GM12878 (cell line): ENCODE measurements at regions not wholly inside any gene's neighbourhood (a gene's known extent, or its start where the extent isn't known, plus 50 kb on each side); places are given as distances from the start of the nearest gene placed in this dataset.

Experiments
- ATAC-seq: fragments of 200-7000 bp; cut with Tn5 transposase; 3 replicates; pipeline ENCODE4 v1.9.1; 2020; ENCODE audit warnings: mild to moderate bottlenecking, moderate library complexity
- BruUV-seq: library from RNA; stranded (reverse); fragments of 400-500 nt; replicated peaks from 2 replicates; lab custom pipeline; 2021; lab: Mats Ljungman, UMichigan
- CTCF ChIA-PET: fragments of 300-600 bp; sonication (Branson Sonifier 250); formaldehyde crosslinking; extraction: SDS; loops from one replicate; lab custom pipeline; 2021; ENCODE audit warnings: inconsistent platforms; lab: Yijun Ruan, JAX
- POLR2A ChIA-PET: fragments of 350-600 bp; formaldehyde crosslinking; extraction: SDS; loops from one replicate; lab custom pipeline; 2021; ENCODE audit warnings: inconsistent platforms; lab: Charles Lee
- RAD21 ChIA-PET: fragments of 300-600 bp; sonication (Branson Sonifier 250); formaldehyde crosslinking; loops from one replicate; lab custom pipeline; 2023; ENCODE audit warnings: antibody characterized with exemption; ENCODE audit not compliant: unreplicated experiment; lab: Charles Lee
- SMC1A ChIA-PET: fragments of 300-600 bp; sonication (Branson Sonifier 250); formaldehyde crosslinking; loops from one replicate; lab custom pipeline; 2023; ENCODE audit not compliant: unreplicated experiment, uncharacterized antibody; lab: Charles Lee
- DNase-seq: peaks from one replicate; pipeline ENCODE4 v3.0.0-alpha.2; 2011; ENCODE audit warnings: low read depth, low spot score
- FAIRE-seq: peaks from 3 replicates; lab custom pipeline; 2011; peaks lifted over from hg19 to GRCh38; lab: Jason Lieb, UNC
- H2AFZ ChIP-seq: 2 replicates; pipeline ENCODE4 v1.6.0; 2011; ENCODE audit warnings: low read depth, low read length, control low read depth; ENCODE audit not compliant: control insufficient read depth
- H3K27ac ChIP-seq: 2 replicates; pipeline ENCODE4 v1.5.1; 2011; ENCODE audit warnings: control low read depth; ENCODE audit not compliant: control insufficient read depth, insufficient read depth
- H3K27me3 ChIP-seq, 2 experiments: replicated peaks in 1 of 2; 2 replicates each; pipeline versions ENCODE4 v1.6.0 to v1.6.1; 2011; ENCODE audit warnings: low read length in 1 of 2; ENCODE audit not compliant: control insufficient read depth in 2 of 2, insufficient read depth in 2 of 2
- H3K36me3 ChIP-seq, 2 experiments: 2 replicates each; pipeline ENCODE4 v1.5.1; 2011; ENCODE audit warnings: low read length in 1 of 2; ENCODE audit not compliant: control insufficient read depth in 2 of 2, insufficient read depth in 2 of 2
- H3K4me1 ChIP-seq: 2 replicates; pipeline ENCODE4 v1.6.1; 2011; ENCODE audit warnings: mild to moderate bottlenecking, low read length, moderate library complexity, mixed read lengths; ENCODE audit not compliant: control insufficient read depth, insufficient read depth
- H3K4me2 ChIP-seq: 2 replicates; pipeline ENCODE4 v1.6.0; 2011; ENCODE audit warnings: control low read depth; ENCODE audit not compliant: control insufficient read depth, insufficient read depth
- H3K4me3 ChIP-seq: fragments of 200-600 bp; sonication (generic); 2 replicates; pipeline ENCODE4 v1.5.1; 2016
- H3K79me2 ChIP-seq: 2 replicates; pipeline ENCODE4 v1.6.0; 2011; ENCODE audit warnings: low read length; ENCODE audit not compliant: control insufficient read depth, insufficient read depth
- H3K9ac ChIP-seq: 2 replicates; pipeline ENCODE4 v1.8.0; 2011; ENCODE audit warnings: low read length, control low read depth, mixed read lengths; ENCODE audit not compliant: control insufficient read depth, insufficient read depth
- H3K9me3 ChIP-seq: replicated peaks from 3 replicates; pipeline ENCODE4 v1.5.1; 2011; ENCODE audit warnings: mild to moderate bottlenecking, low read length; ENCODE audit not compliant: control insufficient read depth, insufficient read depth
- H4K20me1 ChIP-seq: 2 replicates; pipeline ENCODE4 v1.6.0; 2011; ENCODE audit not compliant: control insufficient read depth, insufficient read depth
- CEBPZ ChIP-seq: fragments of 150-350 bp; IDR thresholded peaks from 2 replicates; pipeline ENCODE4 v1.6.1; 2016; ENCODE audit warnings: low read depth, low read length
- EED ChIP-seq: sonication (generic); IDR thresholded peaks from 2 replicates; pipeline ENCODE4 v1.6.1; 2016; ENCODE audit warnings: antibody characterized with exemption, low read depth
- GABPA ChIP-seq: IDR thresholded peaks from 2 replicates; pipeline ENCODE4 v1.6.1; 2014; ENCODE audit warnings: antibody characterized with exemption, low read depth, mild to moderate bottlenecking, inconsistent platforms
- IKZF1 ChIP-seq: fragments of 450-650 bp; conservative IDR thresholded peaks from 2 replicates; pipeline ENCODE4 v1.6.1; 2017; ENCODE audit warnings: antibody characterized with exemption, mild to moderate bottlenecking
- KAT2A ChIP-seq: conservative IDR thresholded peaks from 2 replicates; pipeline ENCODE4 v1.6.1; 2011; ENCODE audit warnings: low read depth, low read length; ENCODE audit not compliant: control insufficient read depth
- MLLT1 ChIP-seq: fragments of 450-650 bp; IDR thresholded peaks from 2 replicates; pipeline ENCODE4 v1.6.1; 2016; ENCODE audit warnings: mild to moderate bottlenecking
- NBN ChIP-seq: fragments of 450-650 bp; IDR thresholded peaks from 2 replicates; pipeline ENCODE4 v1.6.1; 2016
- NFYA ChIP-seq: IDR thresholded peaks from 2 replicates; pipeline ENCODE4 v1.6.1; 2011; ENCODE audit warnings: low read depth, mild to moderate bottlenecking, low read length, improper control_type of control experiment, borderline replicate concordance
- SPI1 ChIP-seq: IDR thresholded peaks from 2 replicates; pipeline ENCODE4 v1.6.1; 2011; ENCODE audit warnings: low read depth, mild to moderate bottlenecking, low read length, moderate library complexity, borderline replicate concordance; ENCODE audit not compliant: insufficient read depth
- STAT3 ChIP-seq: IDR thresholded peaks from 2 replicates; pipeline ENCODE4 v1.6.1; 2011; ENCODE audit warnings: low read depth, low read length, improper control_type of control experiment
- in situ Hi-C: fragments of 300-500 bp; cut with MboI; formaldehyde crosslinking; loops from 9 replicates; pipeline ENCODE4 v1.14.3; 2018; ENCODE audit warnings: mixed read lengths
- intact Hi-C: fragments of 100-400 bp; cut with micrococcal nuclease; formaldehyde crosslinking; loops from one replicate; pipeline ENCODE4 v1.14.2; 2022; ENCODE audit not compliant: unreplicated experiment

DNA sequence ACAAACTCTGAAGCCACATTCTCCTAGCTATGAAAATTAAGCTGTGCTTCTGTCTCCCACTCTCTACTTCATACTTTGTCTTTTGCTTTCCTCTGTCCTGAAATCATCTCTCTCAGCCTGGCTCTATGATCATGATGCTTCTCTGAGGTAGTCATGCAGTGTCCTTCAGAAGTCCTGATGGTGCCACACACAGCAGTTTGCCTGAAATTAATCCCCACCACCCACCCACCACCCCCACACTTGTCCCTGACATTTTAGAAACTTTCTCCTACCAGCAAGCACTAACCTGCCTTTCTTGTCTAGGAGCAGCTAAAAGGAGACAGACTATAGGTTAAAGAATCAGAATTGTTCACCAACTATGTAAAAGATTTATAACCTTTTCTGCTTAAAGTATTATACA lies 282.2 kb upstream of the FAM174A start:
- H3K79me2 ChIP-seq = no peaks in the 10 kb centered on the region
- no peaks in the 10 kb centered on the region for H3K36me3 ChIP-seq
- POLR2A ChIA-PET = no interaction called here
- no peak overlapping the region for H3K9ac ChIP-seq
- no peaks in the 10 kb centered on the region for H4K20me1 ChIP-seq
- CTCF ChIA-PET = no interaction called here
- H3K9me3 ChIP-seq = no peaks in the 10 kb centered on the region
- SMC1A ChIA-PET = interaction anchor here (0.6 kb wide), 1 partner anchor 273 kb away, joined by 3 read pairs; no protein-coding TSS in a partner anchor
- intact Hi-C loops = no loop called here
- in situ Hi-C loops = no loop called here
- H3K4me1 ChIP-seq = no peaks in the 10 kb centered on the region
- no peak overlapping the region for H2AFZ ChIP-seq
- DNase-seq = no peak
- no peak for FAIRE-seq
- H3K4me2 ChIP-seq = no peak overlapping the region
- no peak overlapping the region for H3K27ac ChIP-seq
- TF ChIP-seq STAT3 = no peak
- TF ChIP-seq EED = no peak
- TF ChIP-seq SPI1 = no peak
- TF ChIP-seq IKZF1 = no peak
- no peak for TF ChIP-seq MLLT1
- no peak for TF ChIP-seq NFYA
- TF ChIP-seq CEBPZ = no peak
- TF ChIP-seq KAT2A = no peak
- TF ChIP-seq GABPA = no peak
- no peak for TF ChIP-seq NBN
- RAD21 ChIA-PET = no interaction called here
- no peak overlapping the region for H3K4me3 ChIP-seq
- no peak for ATAC-seq
- H3K27me3 ChIP-seq = no peaks in the 10 kb centered on the region
- no TSS peak for BruUV-seq
